HepG2 (cell line): ENCODE measurements at regions not wholly inside any gene's neighbourhood (a gene's known extent, or its start where the extent isn't known, plus 50 kb on each side); places are given as distances from the start of the nearest gene placed in this dataset.

Experiments used
- ATAC-seq: fragments of 200-7000 bp; cut with Tn5 transposase; 3 replicates; pipeline ENCODE4 v1.9.1; 2020; ENCODE audit warnings: mild to moderate bottlenecking, moderate library complexity
- BruUV-seq: library from RNA; stranded (reverse); fragments of 400-500 nt; replicated peaks from 2 replicates; lab custom pipeline; 2021; lab: Mats Ljungman, UMichigan
- CTCF ChIA-PET: fragments of 300-600 bp; formaldehyde crosslinking; extraction: SDS; loops from one replicate; lab custom pipeline; 2021; ENCODE audit warnings: low total read pairs, inconsistent platforms, low intra/inter-chr PET ratio; lab: Yijun Ruan, JAX
- POLR2A ChIA-PET: fragments of 350-600 bp; sonication (Branson Sonifier 250); formaldehyde crosslinking; loops from one replicate; lab custom pipeline; 2020; ENCODE audit warnings: antibody characterized with exemption, inconsistent platforms; lab: Yijun Ruan, JAX
- DNase-seq: peaks from one replicate; pipeline ENCODE4 v3.0.0-alpha.2; 2015; ENCODE audit warnings: low spot score
- FAIRE-seq: peaks from 3 replicates; lab custom pipeline; 2011; peaks lifted over from hg19 to GRCh38; lab: Jason Lieb, UNC
- H2AFZ ChIP-seq: one replicate; pipeline ENCODE4 v1.6.1; 2011; ENCODE audit warnings: low read length, inconsistent platforms
- H3K27ac ChIP-seq: fragments of 300-600 bp; 3 replicates; pipeline ENCODE4 v1.8.0; 2011; ENCODE audit warnings: mixed run types, mild to moderate bottlenecking, mixed read lengths, low read length, inconsistent platforms; ENCODE audit not compliant: insufficient read depth; ENCODE audit errors: extremely low read length
- H3K27me3 ChIP-seq, 2 experiments: fragments of 200-600 bp in 1 of 2; 2 replicates in 1 of 2; 3 replicates in 1 of 2; pipeline versions ENCODE4 v1.6.0 to v1.8.0; 2011; ENCODE audit warnings: low read length in 2 of 2, mild to moderate bottlenecking in 2 of 2, moderate library complexity in 2 of 2, inconsistent platforms in 1 of 2; ENCODE audit not compliant: insufficient read depth in 2 of 2, control insufficient read depth in 1 of 2
- H3K36me3 ChIP-seq, 2 experiments: fragments of 200-600 bp in 1 of 2; replicated peaks in 1 of 2; 2 replicates in 1 of 2; 3 replicates in 1 of 2; pipeline versions ENCODE4 v1.5.1 to v1.8.0; 2011; ENCODE audit warnings: low read length in 2 of 2, inconsistent platforms in 1 of 2; ENCODE audit not compliant: insufficient read depth in 2 of 2, control insufficient read depth in 1 of 2
- H3K4me1 ChIP-seq: 2 replicates; pipeline ENCODE4 v1.5.1; 2012; ENCODE audit warnings: low read length, inconsistent platforms; ENCODE audit not compliant: insufficient read depth
- H3K4me2 ChIP-seq: 2 replicates; pipeline ENCODE4 v1.6.0; 2011; ENCODE audit warnings: low read depth, low read length, inconsistent platforms
- H3K4me3 ChIP-seq, 3 experiments: fragments of 200-600 bp in 1 of 3; sonication (generic), shearing (Covaris generic) in 1 of 3; replicated peaks in 1 of 3; 2 replicates each; pipeline ENCODE4 v1.5.1; 2011 to 2016; ENCODE audit warnings: low read length in 3 of 3, inconsistent platforms in 2 of 3, low read depth in 2 of 3, mild to moderate bottlenecking in 2 of 3, control low read depth in 1 of 3, mixed read lengths in 1 of 3; ENCODE audit not compliant: insufficient read depth in 1 of 3
- H3K79me2 ChIP-seq: one replicate; pipeline ENCODE4 v1.6.1; 2011; ENCODE audit warnings: low read length, inconsistent platforms; ENCODE audit not compliant: insufficient read depth
- H3K9ac ChIP-seq: 2 replicates; pipeline ENCODE4 v1.6.0; 2011; ENCODE audit warnings: mild to moderate bottlenecking, low read depth, low read length, inconsistent platforms; ENCODE audit not compliant: insufficient read depth
- H3K9me3 ChIP-seq: 2 replicates; pipeline ENCODE4 v1.5.1; 2012; ENCODE audit warnings: mild to moderate bottlenecking, low read length
- H4K20me1 ChIP-seq: 2 replicates; pipeline ENCODE4 v1.6.0; 2011; ENCODE audit warnings: inconsistent platforms, mild to moderate bottlenecking, low read length, moderate library complexity; ENCODE audit not compliant: insufficient read depth
- CBX1 ChIP-seq: IDR thresholded peaks from one replicate; pipeline ENCODE4 v1.6.1; 2016; ENCODE audit warnings: antibody characterized with exemption, low read depth
- DNMT3B ChIP-seq: conservative IDR thresholded peaks from 2 replicates; pipeline ENCODE4 v1.6.1; 2016; ENCODE audit warnings: missing biosample characterization, control low read depth
- ETV5 ChIP-seq: IDR thresholded peaks from 2 replicates; pipeline ENCODE4 v1.6.1; 2018; ENCODE audit warnings: missing biosample characterization, missing genetic modification reagents, inconsistent platforms, borderline replicate concordance
- GZF1 ChIP-seq: sonication (generic); formaldehyde crosslinking; IDR thresholded peaks from 2 replicates; pipeline ENCODE4 v1.5.1; 2020; ENCODE audit warnings: mild to moderate bottlenecking, missing genetic modification reagents
- HHEX ChIP-seq: IDR thresholded peaks from 2 replicates; pipeline ENCODE4 v1.6.1; 2016; ENCODE audit warnings: control low read depth
- NCOA5 ChIP-seq: sonication (generic); formaldehyde crosslinking; IDR thresholded peaks from 2 replicates; pipeline ENCODE4 v1.4.0; 2020; ENCODE audit warnings: missing genetic modification reagents
- ONECUT2 ChIP-seq: sonication (generic); formaldehyde crosslinking; IDR thresholded peaks from 2 replicates; pipeline ENCODE4 v1.4.0; 2020; ENCODE audit warnings: missing genetic modification reagents
- PCBP2 ChIP-seq: fragments of 200-400 bp; formaldehyde crosslinking; optimal IDR thresholded peaks from 2 replicates; pipeline ENCODE3; 2018; ENCODE audit warnings: low read length, low read depth; ENCODE audit not compliant: poor library complexity, severe bottlenecking
- PITX1 ChIP-seq: sonication (generic); formaldehyde crosslinking; IDR thresholded peaks from 2 replicates; pipeline ENCODE4 v1.5.1; 2020; ENCODE audit warnings: mild to moderate bottlenecking, missing genetic modification reagents
- PRMT3 ChIP-seq: sonication (generic); formaldehyde crosslinking; IDR thresholded peaks from 2 replicates; pipeline ENCODE4 v1.8.1; 2022; ENCODE audit warnings: low read depth, mild to moderate bottlenecking, moderate library complexity, missing genetic modification reagents, borderline replicate concordance
- RELA ChIP-seq: sonication (generic); formaldehyde crosslinking; IDR thresholded peaks from 2 replicates; pipeline ENCODE4 v1.4.0; 2020; ENCODE audit warnings: missing genetic modification reagents
- TFDP2 ChIP-seq: sonication (generic); formaldehyde crosslinking; IDR thresholded peaks from 2 replicates; pipeline ENCODE4 v1.4.0; 2020; ENCODE audit warnings: missing genetic modification reagents
- THAP7 ChIP-seq: sonication (generic); formaldehyde crosslinking; IDR thresholded peaks from 2 replicates; pipeline ENCODE4 v1.8.1; 2023; ENCODE audit warnings: mild to moderate bottlenecking, missing genetic modification reagents
- ZNF333 ChIP-seq: sonication (generic); formaldehyde crosslinking; IDR thresholded peaks from 2 replicates; pipeline ENCODE4 v1.4.0; 2020; ENCODE audit warnings: mild to moderate bottlenecking, missing genetic modification reagents, borderline replicate concordance
- ZNF382 ChIP-seq: sonication (generic); formaldehyde crosslinking; IDR thresholded peaks from 2 replicates; pipeline ENCODE4 v1.5.0; 2020; ENCODE audit warnings: missing genetic modification reagents, mild to moderate bottlenecking, borderline replicate concordance
- ZNF501 ChIP-seq: sonication (generic); formaldehyde crosslinking; IDR thresholded peaks from 2 replicates; pipeline ENCODE4 v1.5.1; 2020; ENCODE audit warnings: mild to moderate bottlenecking, moderate library complexity, missing genetic modification reagents
- ZNF749 ChIP-seq: sonication (generic); formaldehyde crosslinking; IDR thresholded peaks from 2 replicates; pipeline ENCODE4 v1.8.0; 2022; ENCODE audit warnings: mild to moderate bottlenecking, missing genetic modification reagents, moderate library complexity, borderline replicate concordance
- ZNF773 ChIP-seq: sonication (generic); formaldehyde crosslinking; IDR thresholded peaks from 2 replicates; pipeline ENCODE4 v1.4.0; 2020; ENCODE audit warnings: missing genetic modification reagents, borderline replicate concordance
- WGBS: methylation state at CpG from one replicate; pipeline ENCODE4 v1.1.6; 2017; ENCODE audit warnings: low lambda C conversion rate; 5-methylcytosine and 5-hydroxymethylcytosine counted together
- in situ Hi-C: cut with HindIII; loops from 2 replicates; pipeline ENCODE4 v1.10.0; 2017; ENCODE audit warnings: low pct_unique_long_range_greater_than_20kb; ENCODE audit not compliant: extremely low pct_ligation_motif_present
- intact Hi-C: fragments of 100-400 bp; cut with micrococcal nuclease; formaldehyde crosslinking; loops from one replicate; pipeline ENCODE4 v1.10.0; 2022; ENCODE audit not compliant: unreplicated experiment

GRCh38 chr9:134494905-134495304 is 146.7 kb upstream of the COL5A1 start (continued):
- no peak for TF ChIP-seq THAP7 (CRISPR knock-in tag)
- no peak for TF ChIP-seq NCOA5 (CRISPR knock-in tag)
- TF ChIP-seq ZNF382 (CRISPR knock-in tag), result no peak
- no peak for TF ChIP-seq HHEX (CRISPR knock-in tag)
- TF ChIP-seq ZNF333, result no peak
- no peak for TF ChIP-seq RELA (CRISPR knock-in tag)
- no peak for TF ChIP-seq PITX1 (CRISPR knock-in tag)

GRCh38 chr9:134495881-134496412 is 145.7 kb upstream of the COL5A1 start:
- ChIA-PET CTCF (no interaction called here), POLR2A (no interaction called here)
- Histone ChIP-seq H3K4me2 (no peak overlapping the region), H3K4me3 (no peak overlapping the region), H3K27ac (no peak overlapping the region), H3K79me2 (no peaks in the 10 kb centered on the region), H3K4me1 (no peaks in the 10 kb centered on the region), H4K20me1 (no peaks in the 10 kb centered on the region; the same call in 1 of the 2 replicates), H3K9ac (no peak overlapping the region), H2AFZ (no peak overlapping the region), H3K9me3 (no peaks in the 10 kb centered on the region), H3K36me3 (no peaks in the 10 kb centered on the region), H3K27me3 (peaks cover 8 to 59% of the 10 kb centered on the region in 2 experiments; a peak in 4 of 5 replicates)
- DNase-seq (no peak), FAIRE-seq (no peak), ATAC-seq (no peak)
- intact Hi-C loops (no loop called here), in situ Hi-C loops (no loop called here)
- no TSS peak for BruUV-seq
- no peak for TF ChIP-seq GZF1 (CRISPR knock-in tag)
- no peak for TF ChIP-seq PRMT3 (CRISPR knock-in tag)
- TF ChIP-seq CBX1, result no peak
- TF ChIP-seq DNMT3B (CRISPR knock-in tag), result no peak
- TF ChIP-seq ZNF749 (CRISPR knock-in tag), result no peak
- no peak for TF ChIP-seq ONECUT2 (CRISPR knock-in tag)
- TF ChIP-seq ETV5 (CRISPR knock-in tag), result no peak
- TF ChIP-seq PCBP2, result no peak
- no peak for TF ChIP-seq ZNF501
- TF ChIP-seq ZNF773 (CRISPR knock-in tag), result no peak
- TF ChIP-seq TFDP2, result no peak
- WGBS, result 12% methylated on average over 16 of the region's 17 CpGs
